ENCODE measurements at regions not wholly inside any gene's neighbourhood (a gene's known extent, or its start where the extent isn't known, plus 50 kb on each side); places are given as distances from the start of the nearest gene placed in this dataset.

- TF ChIP-seq EP300 (IDR thresholded peaks at IDR 0.05) (no peak), POLR2A (IDR thresholded peaks at IDR 0.05) (no peak), CTCF (IDR thresholded peaks at IDR 0.05) (no peak), POLR2AphosphoS5 (IDR thresholded peaks at IDR 0.05) (no peak)
These were observed 149.1 kb upstream of the CD96 start for GRCh38 chr3:111392894-111393398.
